ENCODE measurements at regions not wholly inside any gene's neighbourhood (a gene's known extent, or its start where the extent isn't known, plus 50 kb on each side); places are given as distances from the start of the nearest gene placed in this dataset.

DNA sequence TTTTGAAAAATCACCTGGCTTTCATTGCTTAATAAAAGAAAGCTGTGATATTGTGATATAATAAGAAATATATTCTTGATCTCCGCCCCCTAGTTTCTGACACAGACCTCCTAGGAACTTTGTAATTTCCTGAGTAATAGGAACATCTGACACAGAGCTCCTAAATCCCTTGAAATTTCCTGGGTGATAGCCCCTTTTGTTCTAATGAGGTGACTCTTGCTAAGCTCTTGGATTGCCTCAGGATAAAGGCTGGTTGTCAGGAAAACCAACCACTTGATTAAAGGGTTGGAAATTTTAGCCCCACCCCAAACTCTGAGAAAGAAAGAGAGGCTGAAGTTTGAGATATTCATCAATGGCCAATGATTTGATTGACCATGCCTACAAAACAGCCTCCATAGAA is 326.4 kb upstream of the KIF2B start:
- intact Hi-C loops (cut with DNase I), result no loop called here
- Histone ChIP-seq H3K4me1 (no peaks in the 10 kb centered on the region), H3K36me3 (no peaks in the 10 kb centered on the region), H3K4me3 (no peak overlapping the region), H3K9me3 (no peaks in the 10 kb centered on the region), H3K27me3 (no peaks in the 10 kb centered on the region), H3K27ac (no peak overlapping the region)
- DNase-seq, result no peak
- 50 to 67% methylated on average over 1 of the region's 1 CpG for whole genome bisulfite sequencing, 2 donors
- no peak for TF ChIP-seq POLR2A (IDR thresholded peaks at IDR 0.05)
- no peak for TF ChIP-seq CTCF (IDR thresholded peaks at IDR 0.05)

- TF ChIP-seq CTCF (IDR thresholded peaks at IDR 0.05), result no peak
- no peak for TF ChIP-seq POLR2A (IDR thresholded peaks at IDR 0.05)
- no peaks in the 10 kb centered on the region for H3K36me3 ChIP-seq
- H3K27me3 ChIP-seq, result no peaks in the 10 kb centered on the region
Measured at GRCh38 chr17:53492532-53492931, 330.2 kb upstream of the KIF2B start.

GRCh38 chr17:53490447-53490968 is 332.2 kb upstream of the KIF2B start:
- intact Hi-C loops (cut with DNase I), result no loop called here
- H3K9me3 ChIP-seq, result no peaks in the 10 kb centered on the region
- no peak overlapping the region for H3K4me3 ChIP-seq
- no peak overlapping the region for H3K27ac ChIP-seq
- peaks cover 0 to 13% (median 4%) of the 10 kb centered on the region in 3 donors for H3K4me1 ChIP-seq
- H3K36me3 ChIP-seq, result no peaks in the 10 kb centered on the region
- DNase-seq, result no peak
- TF ChIP-seq POLR2A (IDR thresholded peaks at IDR 0.05) (no peak), CTCF (IDR thresholded peaks at IDR 0.05) (no peak)
- no peaks in the 10 kb centered on the region for H3K27me3 ChIP-seq

More at GRCh38 chr17:53492532-53492931, 330.2 kb upstream of the KIF2B start:
- DNase-seq, result no peak
- Histone ChIP-seq H3K4me1 (peaks cover 0 to 13% (median 4%) of the 10 kb centered on the region in 3 donors), H3K27ac (no peak overlapping the region), H3K9me3 (no peaks in the 10 kb centered on the region), H3K4me3 (no peak overlapping the region)
- WGBS, 2 donors, result 51 to 55% methylated on average over 3 of the region's 3 CpGs
- intact Hi-C loops (cut with DNase I), result no loop called here

DNA sequence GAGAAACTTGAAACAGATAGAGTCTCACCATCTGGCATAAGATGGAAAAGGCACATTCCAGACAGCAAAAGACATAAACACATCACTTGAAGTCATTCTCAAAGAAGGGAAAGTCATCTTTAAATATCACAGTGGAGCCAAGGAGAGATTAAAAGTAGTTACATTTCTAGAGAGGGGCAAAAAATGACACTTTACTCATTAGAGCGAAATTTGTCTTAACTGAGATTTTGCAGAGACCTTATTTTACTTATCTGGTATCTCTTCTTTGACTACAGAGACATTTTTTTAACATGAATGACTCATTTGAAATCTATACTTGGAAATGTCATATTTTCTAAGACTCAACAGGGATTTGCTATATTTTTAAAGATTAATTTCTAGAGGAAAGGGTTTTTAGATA is 339.0 kb upstream of the KIF2B start:
- intact Hi-C loops (cut with DNase I), result no loop called here
- H3K27ac ChIP-seq, result no peak overlapping the region
- DNase-seq, result no peak
- no peaks in the 10 kb centered on the region for H3K9me3 ChIP-seq
- H3K4me3 ChIP-seq, result no peak overlapping the region
- 36 to 41% methylated on average over 1 of the region's 1 CpG for WGBS, 2 donors
- no peak for TF ChIP-seq POLR2A (IDR thresholded peaks at IDR 0.05)
- no peak for TF ChIP-seq CTCF (IDR thresholded peaks at IDR 0.05)
- no peaks in the 10 kb centered on the region for H3K27me3 ChIP-seq
- H3K4me1 ChIP-seq, result no peaks in the 10 kb centered on the region
- H3K36me3 ChIP-seq, result no peaks in the 10 kb centered on the region

- TF ChIP-seq CTCF (IDR thresholded peaks at IDR 0.05), result no peak
- no peak for TF ChIP-seq POLR2A (IDR thresholded peaks at IDR 0.05)
- WGBS, 2 donors, result 57 to 66% methylated on average over 3 of the region's 3 CpGs
- Histone ChIP-seq H3K27me3 (no peaks in the 10 kb centered on the region), H3K4me3 (no peak overlapping the region), H3K9me3 (no peaks in the 10 kb centered on the region), H3K36me3 (no peaks in the 10 kb centered on the region), H3K27ac (no peak overlapping the region), H3K4me1 (no peaks in the 10 kb centered on the region)
- intact Hi-C loops (cut with DNase I), result no loop called here
- DNase-seq, result no peak
Measured at GRCh38 chr17:53475002-53475401, 347.7 kb upstream of the KIF2B start.

All from esophagus squamous epithelium (tissue), 5 donors.